ENCODE measurements at regions not wholly inside any gene's neighbourhood (a gene's known extent, or its start where the extent isn't known, plus 50 kb on each side); places are given as distances from the start of the nearest gene placed in this dataset.

DNA sequence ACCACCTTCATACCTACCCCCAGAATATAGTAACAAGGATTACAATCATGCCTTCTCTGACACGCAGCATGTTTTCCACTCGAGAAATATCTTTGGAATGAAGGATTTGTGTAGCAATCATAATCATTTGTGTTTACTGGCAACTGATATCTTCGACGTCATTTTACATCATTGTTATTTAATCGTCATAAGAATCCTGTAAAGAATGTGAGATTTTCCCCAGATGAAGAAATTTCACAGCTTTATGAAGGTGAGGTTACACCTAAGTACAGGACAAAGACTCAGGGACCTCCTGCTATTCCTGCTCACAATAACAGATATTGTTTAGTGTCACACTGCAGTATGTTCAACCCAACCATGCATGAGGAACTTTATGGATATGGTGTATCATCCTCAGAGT lies 198.2 kb upstream of the LDB2 start (continued):
- no peak for TF ChIP-seq CTCF (conservative IDR thresholded peaks at IDR 0.05; ENCODE audit: low read depth in 2 of 2)
- no peak for TF ChIP-seq NANOG (IDR thresholded peaks at IDR 0.05; ENCODE audit: borderline replicate concordance)

DNA sequence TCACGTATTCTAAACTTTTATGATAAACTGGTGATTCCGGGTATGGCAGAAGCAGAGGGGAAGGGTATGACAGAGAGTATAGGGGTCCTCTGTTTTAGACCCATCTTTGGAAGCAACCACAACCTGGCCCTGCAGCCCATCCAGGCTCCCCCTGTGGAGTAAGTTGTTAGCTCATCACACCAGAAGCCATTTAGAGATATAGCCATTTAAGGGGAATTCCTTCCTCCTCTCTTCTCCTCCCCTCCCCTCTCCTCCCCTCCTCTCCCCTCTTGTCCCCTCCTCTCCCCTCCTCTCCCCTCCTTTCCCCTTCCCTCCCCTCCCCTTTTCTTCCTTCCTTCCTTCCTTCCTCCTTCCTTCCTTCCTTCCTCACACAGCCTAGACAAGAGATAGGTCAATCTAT lies 197.3 kb upstream of the LDB2 start:
- Histone ChIP-seq H3K4me2 (no peak overlapping the region), H3K27me3 (ENCODE audit: insufficient read depth) (no peaks in the 10 kb centered on the region), H3K27ac (ENCODE audit: low read depth) (no peak overlapping the region), H2AFZ (no peak overlapping the region), H3F3A (replicated peaks; ENCODE audit: low read depth) (no peaks in the 10 kb centered on the region), H3K9me2 (ENCODE audit: insufficient read depth) (peaks cover 9% of the 10 kb centered on the region), H3K36me3 (ENCODE audit: insufficient read depth) (no peaks in the 10 kb centered on the region), H4K20me1 (replicated peaks; ENCODE audit: insufficient read depth) (no peaks in the 10 kb centered on the region), H3K4me1 (ENCODE audit: insufficient read depth) (peaks cover 13% of the 10 kb centered on the region), H3K79me2 (replicated peaks; ENCODE audit: insufficient read depth) (no peaks in the 10 kb centered on the region), H3K4me3 (no peak overlapping the region)
- ATAC-seq (no peak), DNase-seq (ENCODE audit: low spot score) (peak; percentile 20)
- Mint-ChIP-seq H3K4me3 (no peak overlapping the region), H3K27ac (no peak overlapping the region), H3K27me3 (ENCODE audit: insufficient read depth, low read depth, poor library complexity) (peaks cover 2% of the 10 kb centered on the region), H3K36me3 (ENCODE audit: low read depth) (no peaks in the 10 kb centered on the region), H3K4me1 (peaks cover 24% of the 10 kb centered on the region; the same call in 2 of the 3 replicates), H3K9me3 (no peaks in the 10 kb centered on the region)
- TF ChIP-seq CTCF (conservative IDR thresholded peaks at IDR 0.05; ENCODE audit: low read depth in 2 of 2) = no peak
- TF ChIP-seq ZNF462 (CRISPR knock-in tag; IDR thresholded peaks at IDR 0.05) = no peak
- TF ChIP-seq, protein P1, sequence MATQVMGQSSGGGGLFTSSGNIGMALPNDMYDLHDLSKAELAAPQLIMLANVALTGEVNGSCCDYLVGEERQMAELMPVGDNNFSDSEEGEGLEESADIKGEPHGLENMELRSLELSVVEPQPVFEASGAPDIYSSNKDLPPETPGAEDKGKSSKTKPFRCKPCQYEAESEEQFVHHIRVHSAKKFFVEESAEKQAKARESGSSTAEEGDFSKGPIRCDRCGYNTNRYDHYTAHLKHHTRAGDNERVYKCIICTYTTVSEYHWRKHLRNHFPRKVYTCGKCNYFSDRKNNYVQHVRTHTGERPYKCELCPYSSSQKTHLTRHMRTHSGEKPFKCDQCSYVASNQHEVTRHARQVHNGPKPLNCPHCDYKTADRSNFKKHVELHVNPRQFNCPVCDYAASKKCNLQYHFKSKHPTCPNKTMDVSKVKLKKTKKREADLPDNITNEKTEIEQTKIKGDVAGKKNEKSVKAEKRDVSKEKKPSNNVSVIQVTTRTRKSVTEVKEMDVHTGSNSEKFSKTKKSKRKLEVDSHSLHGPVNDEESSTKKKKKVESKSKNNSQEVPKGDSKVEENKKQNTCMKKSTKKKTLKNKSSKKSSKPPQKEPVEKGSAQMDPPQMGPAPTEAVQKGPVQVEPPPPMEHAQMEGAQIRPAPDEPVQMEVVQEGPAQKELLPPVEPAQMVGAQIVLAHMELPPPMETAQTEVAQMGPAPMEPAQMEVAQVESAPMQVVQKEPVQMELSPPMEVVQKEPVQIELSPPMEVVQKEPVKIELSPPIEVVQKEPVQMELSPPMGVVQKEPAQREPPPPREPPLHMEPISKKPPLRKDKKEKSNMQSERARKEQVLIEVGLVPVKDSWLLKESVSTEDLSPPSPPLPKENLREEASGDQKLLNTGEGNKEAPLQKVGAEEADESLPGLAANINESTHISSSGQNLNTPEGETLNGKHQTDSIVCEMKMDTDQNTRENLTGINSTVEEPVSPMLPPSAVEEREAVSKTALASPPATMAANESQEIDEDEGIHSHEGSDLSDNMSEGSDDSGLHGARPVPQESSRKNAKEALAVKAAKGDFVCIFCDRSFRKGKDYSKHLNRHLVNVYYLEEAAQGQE (IDR thresholded peaks at IDR 0.05; ENCODE audit: unreplicated experiment) = no peak
- TF ChIP-seq ZNF331 (CRISPR knock-in tag; IDR thresholded peaks at IDR 0.05; ENCODE audit: low read depth) = no peak
- TF ChIP-seq EZH2phosphoT487 (IDR thresholded peaks at IDR 0.05; ENCODE audit: unreplicated experiment) = no peak
- no peak for TF ChIP-seq ZNF114 (CRISPR knock-in tag; IDR thresholded peaks at IDR 0.05)
- TF ChIP-seq, protein P2, sequence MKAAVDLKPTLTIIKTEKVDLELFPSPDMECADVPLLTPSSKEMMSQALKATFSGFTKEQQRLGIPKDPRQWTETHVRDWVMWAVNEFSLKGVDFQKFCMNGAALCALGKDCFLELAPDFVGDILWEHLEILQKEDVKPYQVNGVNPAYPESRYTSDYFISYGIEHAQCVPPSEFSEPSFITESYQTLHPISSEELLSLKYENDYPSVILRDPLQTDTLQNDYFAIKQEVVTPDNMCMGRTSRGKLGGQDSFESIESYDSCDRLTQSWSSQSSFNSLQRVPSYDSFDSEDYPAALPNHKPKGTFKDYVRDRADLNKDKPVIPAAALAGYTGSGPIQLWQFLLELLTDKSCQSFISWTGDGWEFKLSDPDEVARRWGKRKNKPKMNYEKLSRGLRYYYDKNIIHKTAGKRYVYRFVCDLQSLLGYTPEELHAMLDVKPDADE (IDR thresholded peaks at IDR 0.05) = no peak
- no peak for TF ChIP-seq EZH2 (IDR thresholded peaks at IDR 0.05; ENCODE audit: low read depth, unreplicated experiment)
- TF ChIP-seq CREB1 (CRISPR knock-in tag; IDR thresholded peaks at IDR 0.05; ENCODE audit: low read depth) = no peak
- TF ChIP-seq JUNB (IDR thresholded peaks at IDR 0.05; ENCODE audit: unreplicated experiment) = no peak

Measured in GM23338 (cell line).